ENCODE measurements at regions not wholly inside any gene's neighbourhood (a gene's known extent, or its start where the extent isn't known, plus 50 kb on each side); places are given as distances from the start of the nearest gene placed in this dataset.

DNA sequence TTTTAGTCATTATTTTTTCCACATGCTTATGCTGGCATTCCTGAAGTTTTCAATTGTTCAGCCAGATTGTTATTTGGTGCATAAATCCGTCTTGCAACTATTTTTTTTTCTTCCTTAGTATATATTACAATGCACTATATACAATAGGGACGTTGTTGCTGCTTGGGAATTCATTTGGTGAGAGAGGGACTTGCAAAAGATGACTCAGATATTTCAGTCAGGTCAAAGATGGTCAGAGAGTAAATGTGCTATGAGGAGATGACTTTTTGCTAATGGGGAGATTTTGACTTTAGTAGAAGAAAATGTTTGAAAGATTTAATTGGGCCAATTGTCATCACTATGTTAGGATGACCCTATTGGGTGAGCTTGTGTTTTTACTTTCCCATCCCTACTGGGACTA, 348.4 kb upstream of the MTPN start:
- intact Hi-C loops (cut with DNase I) = no loop called here
- ATAC-seq (no peak), DNase-seq (no peak)
- Histone ChIP-seq H3K36me3 (no peaks in the 10 kb centered on the region), H3K9me3 (no peaks in the 10 kb centered on the region), H3K4me3 (no peak overlapping the region), H3K27ac (no peak overlapping the region), H3K27me3 (peaks cover 0 to 2% (median 0%) of the 10 kb centered on the region in 7 donors), H3K4me1 (no peaks in the 10 kb centered on the region)
- 41 to 44% methylated on average over 2 of the region's 2 CpGs for whole genome bisulfite sequencing, 2 donors
- TF ChIP-seq CTCF (IDR thresholded peaks at IDR 0.05) = no peak

DNA sequence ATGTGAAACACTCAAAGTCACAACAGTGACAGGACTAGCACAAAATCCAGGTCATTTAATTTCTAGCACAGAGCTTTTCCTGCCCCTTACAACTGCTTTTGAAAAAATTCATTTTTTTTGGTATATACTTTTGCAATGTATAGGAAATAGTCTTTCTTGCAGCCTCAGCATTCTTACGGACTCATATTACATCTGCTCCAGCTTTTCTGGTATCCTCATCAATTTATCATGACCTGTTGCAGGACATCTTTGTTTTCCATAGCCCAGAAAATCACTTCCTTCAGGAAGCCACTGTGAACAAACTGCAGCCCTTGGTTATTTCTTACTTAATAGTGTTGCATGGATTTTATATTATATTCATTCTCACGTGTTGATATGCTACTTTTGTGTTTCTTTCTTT, 347.9 kb upstream of the MTPN start:
- Histone ChIP-seq H3K4me3 (no peak overlapping the region), H3K4me1 (no peaks in the 10 kb centered on the region), H3K9me3 (peaks cover 0 to under 1% (median 0%) of the 10 kb centered on the region in 11 donors), H3K27me3 (peaks cover 0 to 2% (median 0%) of the 10 kb centered on the region in 7 donors), H3K36me3 (no peaks in the 10 kb centered on the region), H3K27ac (no peak overlapping the region)
- TF ChIP-seq CTCF (IDR thresholded peaks at IDR 0.05) = no peak
- no peak for DNase-seq
- no peak for ATAC-seq
- WGBS, 2 donors = 48 to 60% methylated on average over 2 of the region's 2 CpGs
- intact Hi-C loops (cut with DNase I) = no loop called here

DNA sequence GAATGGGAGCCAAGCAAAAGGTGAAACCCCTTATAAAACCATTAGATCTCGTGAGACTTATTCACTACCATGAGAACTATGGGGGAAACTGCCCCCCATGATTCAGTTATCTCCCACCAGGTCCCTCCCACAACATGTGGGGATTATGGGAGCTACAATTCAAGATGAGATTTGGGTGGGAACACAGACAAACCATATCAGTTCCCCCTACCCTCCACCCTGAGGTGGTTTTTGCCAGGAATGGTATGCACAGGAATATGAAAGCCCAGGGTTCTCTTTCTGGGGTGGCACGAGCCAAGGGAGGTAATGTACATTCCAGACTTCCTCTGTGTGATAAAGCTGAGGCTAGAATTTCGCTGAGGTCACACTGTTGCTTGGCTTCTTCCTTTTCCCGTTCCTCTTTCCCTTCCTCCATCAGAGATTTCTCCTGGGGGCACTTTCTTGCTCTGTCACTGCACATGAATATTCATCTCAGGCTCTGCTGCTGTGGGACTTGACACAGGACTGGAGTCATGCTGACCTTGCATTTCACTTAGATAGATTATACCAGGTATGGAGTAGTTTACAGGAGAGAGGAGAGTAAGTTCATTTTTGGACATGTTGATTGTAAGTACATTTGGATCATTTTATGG, 347.0 kb upstream of the MTPN start:
- Histone ChIP-seq H3K4me3 (no peak overlapping the region), H3K36me3 (no peaks in the 10 kb centered on the region), H3K9me3 (peaks cover 0 to 5% (median 0%) of the 10 kb centered on the region in 11 donors), H3K4me1 (no peaks in the 10 kb centered on the region), H3K27ac (no peak overlapping the region), H3K27me3 (peaks cover 0 to 2% (median 0%) of the 10 kb centered on the region in 7 donors)
- WGBS, 2 donors = 35 to 46% methylated on average over 4 of the region's 4 CpGs
- no peak for TF ChIP-seq CTCF (IDR thresholded peaks at IDR 0.05)
- intact Hi-C loops (cut with DNase I) = no loop called here
- no peak for DNase-seq
- ATAC-seq = no peak

GRCh38 chr7:136312592-136312991, 335.4 kb upstream of the MTPN start:
- intact Hi-C loops (cut with DNase I) = no loop called here
- Histone ChIP-seq H3K27ac (no peak overlapping the region), H3K4me3 (no peak overlapping the region), H3K9me3 (peaks cover 0 to 44% (median 12%) of the 10 kb centered on the region in 11 donors), H3K27me3 (no peaks in the 10 kb centered on the region), H3K4me1 (no peaks in the 10 kb centered on the region), H3K36me3 (no peaks in the 10 kb centered on the region)
- 64 to 68% methylated on average over 1 of the region's 1 CpG for WGBS, 2 donors
- DNase-seq (no peak), ATAC-seq (no peak)
- no peak for TF ChIP-seq CTCF (IDR thresholded peaks at IDR 0.05)
